Activated CD8-positive, alpha-beta memory T cell treated with anti-CD3 and anti-CD28 coated beads, Interleukin-2, amount 50 U/mL, for 48 hours (primary cell): ENCODE measurements at regions not wholly inside any gene's neighbourhood (a gene's known extent, or its start where the extent isn't known, plus 50 kb on each side); places are given as distances from the start of the nearest gene placed in this dataset.

Experiments
- DNase-seq: peaks from one replicate; pipeline ENCODE4 v3.0.0-alpha.2; 2020

DNA sequence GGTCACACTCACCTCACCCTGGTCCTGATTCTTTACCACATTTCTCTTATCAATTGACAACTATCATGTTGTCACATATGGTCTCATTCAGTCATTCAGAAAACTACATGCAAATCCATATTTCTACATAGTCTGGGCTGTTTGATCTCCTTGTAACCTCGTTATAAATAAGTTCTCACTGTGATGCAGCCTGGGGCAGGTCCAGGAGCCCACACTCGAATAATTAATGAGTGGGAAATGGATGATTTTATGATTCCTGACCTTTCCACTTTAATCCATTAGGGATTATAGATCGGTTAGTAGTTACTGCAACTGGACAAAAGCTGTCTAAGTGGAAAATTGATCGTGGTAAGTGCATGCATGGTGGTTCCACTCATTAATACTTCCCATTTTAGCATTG lies 636.3 kb upstream of the TENM4 start:
- no peak for DNase-seq

DNA sequence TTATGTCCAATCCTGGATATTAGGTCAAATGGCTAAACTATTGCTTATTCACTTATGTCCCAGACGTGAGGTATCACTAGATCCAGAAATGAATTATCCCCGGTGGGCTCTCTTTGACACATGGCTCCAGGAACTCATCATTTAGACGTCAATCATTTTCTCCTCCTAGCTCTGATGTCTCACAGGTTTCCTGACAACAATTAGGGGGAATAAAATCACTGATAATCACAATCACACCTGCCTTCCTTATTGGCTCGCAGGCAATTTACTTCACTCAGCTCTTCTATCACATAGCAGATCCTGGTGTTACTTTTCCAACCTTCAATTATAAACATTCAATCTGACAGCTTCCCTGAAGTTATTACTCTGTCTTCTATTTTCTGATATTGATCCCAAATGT lies 634.0 kb upstream of the TENM4 start:
- no peak for DNase-seq

GRCh38 chr11:80066291-80066690 lies 625.5 kb upstream of the TENM4 start:
- no peak for DNase-seq

GRCh38 chr11:80065086-80065485 lies 624.3 kb upstream of the TENM4 start:
- DNase-seq, result no peak

- DNase-seq, result no peak
Measured at GRCh38 chr11:80061056-80061455, 620.2 kb upstream of the TENM4 start.

DNA sequence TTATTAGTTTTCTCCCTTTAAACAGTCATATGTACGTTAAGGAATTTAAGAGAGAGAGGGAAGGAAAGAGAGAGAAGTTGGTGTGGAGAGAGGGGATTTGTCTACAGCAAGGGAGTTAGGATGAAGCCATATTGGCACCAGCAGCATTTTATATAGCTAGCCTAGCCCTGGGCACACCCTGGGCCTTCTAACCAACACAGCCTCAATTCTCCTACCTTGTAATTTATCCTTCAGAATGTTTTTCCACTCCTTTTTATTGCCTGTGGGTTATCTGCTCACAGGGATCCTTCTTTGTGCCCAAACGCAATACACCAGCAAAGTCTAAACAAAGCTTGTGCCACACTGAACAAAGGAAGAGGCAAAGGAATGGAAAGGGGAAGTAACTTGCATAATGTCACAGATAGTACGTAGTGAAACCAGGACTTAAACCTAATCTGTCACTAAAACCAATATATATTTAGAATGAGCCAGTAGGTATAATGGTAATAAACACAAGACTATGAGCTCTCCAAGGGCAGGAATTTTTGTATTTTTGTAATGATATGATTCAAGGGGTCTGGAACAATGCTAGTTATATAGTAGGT lies 613.8 kb upstream of the TENM4 start:
- no peak for DNase-seq

- no peak for DNase-seq
Measured at GRCh38 chr11:80048513-80048912, 607.7 kb upstream of the TENM4 start.

DNA sequence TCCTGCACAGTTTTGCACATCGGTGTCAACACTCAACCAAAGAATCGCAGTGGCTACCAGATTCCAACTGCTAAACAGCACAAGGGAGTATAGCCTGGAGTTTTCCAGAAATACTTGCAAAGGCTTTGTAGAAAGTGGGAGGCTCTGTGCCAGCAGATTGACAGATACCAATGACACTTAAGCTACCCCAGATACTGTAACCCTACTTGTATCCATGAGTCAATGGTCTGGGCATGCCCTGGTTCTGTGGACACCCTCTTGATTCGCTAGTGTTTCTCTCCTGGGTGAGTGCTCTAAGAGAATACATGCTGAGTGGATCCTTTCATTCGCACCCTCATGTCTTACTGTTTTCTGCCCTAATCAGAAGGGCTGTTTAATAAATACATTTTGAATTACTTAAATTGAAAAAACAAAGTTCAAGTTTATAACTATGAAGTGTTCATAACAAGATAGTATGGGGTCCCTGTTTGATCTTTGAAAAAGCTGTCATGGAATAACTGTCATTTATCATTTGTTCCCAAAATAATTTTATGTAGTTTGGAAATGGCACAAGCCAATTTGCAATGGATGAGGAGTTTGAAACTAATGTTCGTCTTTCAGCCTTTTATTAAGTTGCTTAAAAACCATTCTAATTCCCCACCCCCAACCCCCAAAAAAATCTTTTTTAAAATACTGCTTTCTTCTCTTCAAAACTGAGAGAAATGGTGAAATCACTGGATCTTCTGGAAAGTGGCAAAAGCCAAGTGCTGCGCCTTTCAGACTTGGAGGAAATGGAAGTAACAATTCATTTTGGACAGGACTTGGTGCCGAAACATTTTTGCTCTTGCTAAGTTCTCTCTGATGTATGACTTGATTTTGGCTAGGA lies 600.5 kb upstream of the TENM4 start:
- DNase-seq, result no peak

- DNase-seq, result no peak
Measured at GRCh38 chr11:80034801-80035200, 594.0 kb upstream of the TENM4 start.

- DNase-seq, result no peak
Measured at GRCh38 chr11:80031014-80031600, 590.3 kb upstream of the TENM4 start.

GRCh38 chr11:80028998-80029397 lies 588.2 kb upstream of the TENM4 start:
- no peak for DNase-seq

GRCh38 chr11:80024119-80024518 lies 583.3 kb upstream of the TENM4 start:
- no peak for DNase-seq

- DNase-seq, result no peak
Measured at GRCh38 chr11:80023386-80023785, 582.6 kb upstream of the TENM4 start.

- no peak for DNase-seq
Measured at GRCh38 chr11:80010536-80010935, 569.7 kb upstream of the TENM4 start.

GRCh38 chr11:80009081-80009480 lies 568.3 kb upstream of the TENM4 start:
- no peak for DNase-seq

DNA sequence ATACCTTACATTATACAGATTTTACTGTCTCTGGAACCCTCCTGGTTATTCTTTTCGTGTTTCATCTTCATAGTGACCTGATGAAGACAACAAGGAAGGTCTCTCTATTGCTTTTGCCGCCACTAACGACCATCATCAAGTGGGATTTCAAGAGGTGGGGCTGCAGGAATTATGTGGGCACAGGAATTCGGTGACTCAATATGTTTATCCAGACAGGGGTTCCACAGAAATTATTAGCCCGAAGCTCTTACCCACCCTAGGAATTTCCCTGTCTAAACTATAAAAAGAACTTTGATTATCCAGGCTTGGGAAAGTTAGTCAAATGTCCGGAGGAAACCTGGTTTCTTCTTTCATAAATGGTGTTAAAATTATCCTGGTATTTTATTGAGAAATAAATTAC lies 566.8 kb upstream of the TENM4 start:
- no peak for DNase-seq

DNA sequence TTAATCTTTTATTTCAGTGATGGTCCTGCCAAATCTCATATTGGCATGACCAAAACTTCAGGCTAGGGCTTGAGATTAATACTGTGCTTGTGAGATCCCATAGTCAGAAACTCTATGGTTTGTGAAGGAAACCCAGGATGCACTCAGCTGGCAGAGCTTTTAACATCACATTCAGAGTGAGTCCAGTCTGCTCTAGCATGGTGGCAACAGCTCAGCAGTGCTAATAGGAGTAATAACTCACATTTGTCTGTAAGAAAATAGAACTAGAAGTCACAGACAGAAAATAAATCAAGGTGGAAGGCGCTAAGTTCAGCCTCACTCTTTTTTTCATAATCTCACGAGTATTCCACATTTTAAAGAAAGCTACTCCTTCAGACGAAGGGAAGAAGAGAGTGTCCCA lies 549.3 kb upstream of the TENM4 start:
- DNase-seq, result no peak

GRCh38 chr11:79982185-79982584 lies 541.4 kb upstream of the TENM4 start:
- DNase-seq, result no peak

GRCh38 chr11:79980916-79981315 lies 540.1 kb upstream of the TENM4 start:
- DNase-seq, result no peak

DNA sequence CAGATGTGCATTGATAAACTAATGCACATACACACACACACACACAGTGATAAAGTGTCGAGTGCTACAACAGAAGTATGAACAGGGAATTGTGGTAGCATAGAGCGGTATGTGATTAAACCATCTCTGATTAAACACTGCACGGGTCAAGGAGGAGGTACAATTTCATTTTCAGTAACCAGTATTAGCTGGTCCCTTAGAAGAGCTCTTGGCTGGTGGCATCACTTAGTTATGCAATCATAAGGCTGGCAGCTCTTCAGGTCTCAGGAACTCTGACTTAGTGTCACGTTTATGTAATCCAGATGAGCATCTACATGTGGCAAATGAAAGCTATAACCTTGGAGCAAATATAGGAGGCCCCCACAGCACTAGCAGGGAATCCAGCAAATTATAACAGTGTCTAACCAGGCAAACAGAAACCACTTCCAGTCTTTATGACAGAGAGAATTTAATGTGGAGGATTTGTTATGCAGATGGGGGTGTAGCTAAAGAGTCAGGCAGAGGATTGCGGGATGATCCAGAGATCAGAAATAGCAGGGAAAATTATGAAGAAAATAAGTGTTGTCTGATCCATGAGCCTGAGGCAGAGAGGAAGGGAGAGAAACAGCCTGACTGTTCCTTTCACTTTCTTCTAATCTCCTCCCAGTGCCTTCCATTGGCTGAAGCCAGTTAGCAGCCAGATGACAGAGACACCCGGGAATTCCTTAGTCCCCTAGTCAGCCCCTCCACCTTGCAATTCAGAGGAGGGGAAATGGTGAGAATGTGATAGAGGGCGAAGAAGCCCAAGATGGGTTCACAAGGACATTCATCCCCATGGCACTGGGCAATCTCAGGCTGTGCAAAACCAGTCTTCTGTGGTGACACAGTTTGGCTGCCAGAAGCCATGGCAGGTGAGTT lies 533.1 kb upstream of the TENM4 start:
- no peak for DNase-seq

DNA sequence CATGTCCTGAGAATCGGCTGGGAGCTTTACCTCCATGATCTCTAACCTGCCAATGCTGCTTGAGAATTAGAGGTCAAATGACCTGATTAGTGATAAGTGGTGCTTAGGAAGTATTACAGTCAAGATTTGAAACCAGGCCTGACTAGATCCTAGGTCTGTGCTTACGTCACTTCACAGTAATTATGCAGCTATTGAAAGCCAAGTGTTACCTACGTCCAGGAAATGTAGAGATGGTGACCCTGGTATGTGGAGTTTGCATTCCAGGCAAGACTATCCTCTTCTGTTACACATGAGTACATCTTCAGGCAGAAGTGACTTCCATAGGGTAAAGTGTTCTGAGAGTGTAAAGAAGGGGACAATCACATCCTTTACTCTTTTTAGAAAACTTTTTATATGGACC lies 530.4 kb upstream of the TENM4 start:
- DNase-seq, result no peak

- DNase-seq, result no peak
Measured at GRCh38 chr11:79966592-79966991, 525.8 kb upstream of the TENM4 start.
